ENCODE measurements at regions not wholly inside any gene's neighbourhood (a gene's known extent, or its start where the extent isn't known, plus 50 kb on each side); places are given as distances from the start of the nearest gene placed in this dataset.

DNA sequence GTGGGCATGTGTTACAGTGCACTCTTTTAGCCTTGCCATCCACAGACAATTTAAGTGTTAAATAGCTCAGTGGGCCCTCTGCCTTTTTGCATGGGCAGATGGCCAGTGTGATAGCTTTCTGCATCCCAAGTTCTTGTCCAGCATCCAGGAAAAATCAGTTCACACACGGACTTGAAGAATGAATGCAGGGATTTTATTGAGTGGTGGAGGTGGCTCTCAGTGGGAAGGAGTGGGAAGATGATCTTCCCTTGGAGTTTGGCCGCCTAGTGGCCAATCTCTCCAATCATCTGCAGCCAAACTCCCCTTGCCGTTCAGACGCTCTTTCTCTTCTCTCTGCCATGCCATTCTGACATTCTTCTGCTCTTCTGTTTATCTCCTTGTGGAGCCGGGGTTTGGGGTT is 322.4 kb upstream of the GRAMD2B start:
- Histone ChIP-seq H3K36me3 (replicated peaks in 1 of 2; ENCODE audit: control insufficient read depth in 1 of 2, insufficient read depth in 2 of 2, low read length in 2 of 2) (no peaks in the 10 kb centered on the region), H3K27ac (ENCODE audit: extremely low read length, insufficient read depth, low read length) (no peak overlapping the region), H4K20me1 (ENCODE audit: insufficient read depth, low read length) (no peaks in the 10 kb centered on the region), H3K4me2 (ENCODE audit: low read depth, low read length) (no peak overlapping the region), H3K4me1 (ENCODE audit: insufficient read depth, low read length) (no peaks in the 10 kb centered on the region), H3K4me3 (replicated peaks in 1 of 3; ENCODE audit: insufficient read depth in 1 of 3, low read depth in 2 of 3, low read length in 3 of 3) (no peak overlapping the region), H3K79me2 (ENCODE audit: insufficient read depth, low read length) (no peaks in the 10 kb centered on the region), H3K9ac (ENCODE audit: insufficient read depth, low read depth, low read length) (no peak overlapping the region), H3K9me3 (ENCODE audit: low read length) (no peaks in the 10 kb centered on the region), H2AFZ (ENCODE audit: low read length) (no peak overlapping the region), H3K27me3 (ENCODE audit: control insufficient read depth in 1 of 2, insufficient read depth in 2 of 2, low read length in 2 of 2) (no peaks in the 10 kb centered on the region)
- intact Hi-C loops (cut with micrococcal nuclease; ENCODE audit: unreplicated experiment) = no loop called here
- ATAC-seq = peak; percentile 62
- TF ChIP-seq, protein P1, sequence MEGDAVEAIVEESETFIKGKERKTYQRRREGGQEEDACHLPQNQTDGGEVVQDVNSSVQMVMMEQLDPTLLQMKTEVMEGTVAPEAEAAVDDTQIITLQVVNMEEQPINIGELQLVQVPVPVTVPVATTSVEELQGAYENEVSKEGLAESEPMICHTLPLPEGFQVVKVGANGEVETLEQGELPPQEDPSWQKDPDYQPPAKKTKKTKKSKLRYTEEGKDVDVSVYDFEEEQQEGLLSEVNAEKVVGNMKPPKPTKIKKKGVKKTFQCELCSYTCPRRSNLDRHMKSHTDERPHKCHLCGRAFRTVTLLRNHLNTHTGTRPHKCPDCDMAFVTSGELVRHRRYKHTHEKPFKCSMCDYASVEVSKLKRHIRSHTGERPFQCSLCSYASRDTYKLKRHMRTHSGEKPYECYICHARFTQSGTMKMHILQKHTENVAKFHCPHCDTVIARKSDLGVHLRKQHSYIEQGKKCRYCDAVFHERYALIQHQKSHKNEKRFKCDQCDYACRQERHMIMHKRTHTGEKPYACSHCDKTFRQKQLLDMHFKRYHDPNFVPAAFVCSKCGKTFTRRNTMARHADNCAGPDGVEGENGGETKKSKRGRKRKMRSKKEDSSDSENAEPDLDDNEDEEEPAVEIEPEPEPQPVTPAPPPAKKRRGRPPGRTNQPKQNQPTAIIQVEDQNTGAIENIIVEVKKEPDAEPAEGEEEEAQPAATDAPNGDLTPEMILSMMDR (CRISPR knock-in tag; IDR thresholded peaks at IDR 0.05) = peak; percentile 29; the same call in 1 of the 2 replicates
- no peak for TF ChIP-seq SP4 (CRISPR knock-in tag; IDR thresholded peaks at IDR 0.05)
- TF ChIP-seq ZNF724P (CRISPR knock-in tag; IDR thresholded peaks at IDR 0.05; ENCODE audit: borderline replicate concordance) = no peak
- TF ChIP-seq STAG1 (CRISPR knock-in tag; IDR thresholded peaks at IDR 0.05) = peak; percentile 48; the same call in 1 of the 2 replicates
- no peak for TF ChIP-seq ADNP (CRISPR knock-in tag; IDR thresholded peaks at IDR 0.05)
- DNase-seq (ENCODE audit: low spot score) = no peak
- ChIA-PET POLR2A (no interaction called here), CTCF (ENCODE audit: low intra/inter-chr PET ratio, low total read pairs) (no interaction called here)
- FAIRE-seq = no peak
- no TSS peak for BruUV-seq (replicated peaks)
- in situ Hi-C loops (cut with HindIII; ENCODE audit: extremely low pct_ligation_motif_present, low pct_unique_long_range_greater_than_20kb) = no loop called here
- WGBS (ENCODE audit: low lambda C conversion rate) = 0% methylated on average over 2 of the region's 5 CpGs

DNA sequence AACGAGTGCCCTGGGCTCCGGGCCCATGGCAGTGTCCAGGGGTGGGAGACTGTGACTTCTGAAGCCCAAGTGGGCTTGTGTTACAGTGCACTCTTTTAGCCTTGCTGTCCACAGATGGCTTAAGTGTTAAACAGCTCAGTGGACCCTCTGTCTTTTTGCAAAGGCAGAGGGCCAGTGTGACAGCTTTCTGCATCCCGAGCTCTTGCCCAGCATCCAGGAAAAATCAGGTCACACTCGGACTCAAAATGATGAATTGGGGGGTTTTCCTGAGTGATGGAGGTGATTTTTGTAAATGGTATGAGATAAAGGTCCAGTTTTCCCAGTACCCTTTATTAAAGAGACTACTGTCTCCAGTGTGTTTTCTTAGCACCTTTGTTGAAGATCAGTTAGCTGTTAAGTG is 321.3 kb upstream of the GRAMD2B start:
- Histone ChIP-seq H3K9me3 (ENCODE audit: low read length) (no peaks in the 10 kb centered on the region), H3K4me3 (replicated peaks in 1 of 3; ENCODE audit: insufficient read depth in 1 of 3, low read depth in 2 of 3, low read length in 3 of 3) (no peak overlapping the region), H3K27me3 (ENCODE audit: control insufficient read depth in 1 of 2, insufficient read depth in 2 of 2, low read length in 2 of 2) (no peaks in the 10 kb centered on the region), H3K79me2 (ENCODE audit: insufficient read depth, low read length) (no peaks in the 10 kb centered on the region), H4K20me1 (ENCODE audit: insufficient read depth, low read length) (no peaks in the 10 kb centered on the region), H3K9ac (ENCODE audit: insufficient read depth, low read depth, low read length) (no peak overlapping the region), H3K4me1 (ENCODE audit: insufficient read depth, low read length) (no peaks in the 10 kb centered on the region), H2AFZ (ENCODE audit: low read length) (no peak overlapping the region), H3K27ac (ENCODE audit: extremely low read length, insufficient read depth, low read length) (no peak overlapping the region), H3K36me3 (replicated peaks in 1 of 2; ENCODE audit: control insufficient read depth in 1 of 2, insufficient read depth in 2 of 2, low read length in 2 of 2) (no peaks in the 10 kb centered on the region), H3K4me2 (ENCODE audit: low read depth, low read length) (no peak overlapping the region)
- intact Hi-C loops (cut with micrococcal nuclease; ENCODE audit: unreplicated experiment) = no loop called here
- 3% methylated on average over 4 of the region's 4 CpGs for WGBS (ENCODE audit: low lambda C conversion rate)
- no peak for DNase-seq (ENCODE audit: low spot score)
- CTCF ChIA-PET (ENCODE audit: low intra/inter-chr PET ratio, low total read pairs) = no interaction called here
- no peak for ATAC-seq
- no TSS peak for BruUV-seq (replicated peaks)
- in situ Hi-C loops (cut with HindIII; ENCODE audit: extremely low pct_ligation_motif_present, low pct_unique_long_range_greater_than_20kb) = no loop called here
- FAIRE-seq = no peak
- POLR2A ChIA-PET = no interaction called here
- TF ChIP-seq, protein P2, sequence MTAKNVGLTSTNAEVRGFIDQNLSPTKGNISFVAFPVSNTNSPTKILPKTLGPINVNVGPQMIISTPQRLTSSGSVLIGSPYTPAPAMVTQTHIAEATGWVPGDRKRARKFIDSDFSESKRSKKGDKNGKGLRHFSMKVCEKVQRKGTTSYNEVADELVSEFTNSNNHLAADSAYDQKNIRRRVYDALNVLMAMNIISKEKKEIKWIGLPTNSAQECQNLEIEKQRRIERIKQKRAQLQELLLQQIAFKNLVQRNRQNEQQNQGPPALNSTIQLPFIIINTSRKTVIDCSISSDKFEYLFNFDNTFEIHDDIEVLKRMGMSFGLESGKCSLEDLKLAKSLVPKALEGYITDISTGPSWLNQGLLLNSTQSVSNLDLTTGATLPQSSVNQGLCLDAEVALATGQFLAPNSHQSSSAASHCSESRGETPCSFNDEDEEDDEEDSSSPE (CRISPR knock-in tag; IDR thresholded peaks at IDR 0.05) = no peak
- TF ChIP-seq, protein P3, sequence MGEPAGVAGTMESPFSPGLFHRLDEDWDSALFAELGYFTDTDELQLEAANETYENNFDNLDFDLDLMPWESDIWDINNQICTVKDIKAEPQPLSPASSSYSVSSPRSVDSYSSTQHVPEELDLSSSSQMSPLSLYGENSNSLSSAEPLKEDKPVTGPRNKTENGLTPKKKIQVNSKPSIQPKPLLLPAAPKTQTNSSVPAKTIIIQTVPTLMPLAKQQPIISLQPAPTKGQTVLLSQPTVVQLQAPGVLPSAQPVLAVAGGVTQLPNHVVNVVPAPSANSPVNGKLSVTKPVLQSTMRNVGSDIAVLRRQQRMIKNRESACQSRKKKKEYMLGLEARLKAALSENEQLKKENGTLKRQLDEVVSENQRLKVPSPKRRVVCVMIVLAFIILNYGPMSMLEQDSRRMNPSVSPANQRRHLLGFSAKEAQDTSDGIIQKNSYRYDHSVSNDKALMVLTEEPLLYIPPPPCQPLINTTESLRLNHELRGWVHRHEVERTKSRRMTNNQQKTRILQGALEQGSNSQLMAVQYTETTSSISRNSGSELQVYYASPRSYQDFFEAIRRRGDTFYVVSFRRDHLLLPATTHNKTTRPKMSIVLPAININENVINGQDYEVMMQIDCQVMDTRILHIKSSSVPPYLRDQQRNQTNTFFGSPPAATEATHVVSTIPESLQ (CRISPR knock-in tag; conservative IDR thresholded peaks at IDR 0.05) = no peak
- TF ChIP-seq SYNCRIP (IDR thresholded peaks at IDR 0.05; ENCODE audit: insufficient read depth, low read depth, low read length) (no peak), NKX3-1 (CRISPR knock-in tag; IDR thresholded peaks at IDR 0.05) (no peak), GABPA (IDR thresholded peaks at IDR 0.05; ENCODE audit: low read depth, low read length) (no peak), GABPA (CRISPR knock-in tag; IDR thresholded peaks at IDR 0.05; ENCODE audit: low read depth) (no peak), SIX4 (CRISPR knock-in tag; IDR thresholded peaks at IDR 0.05) (no peak), ZNF121 (CRISPR knock-in tag; IDR thresholded peaks at IDR 0.05) (no peak), ZNF615 (CRISPR knock-in tag; IDR thresholded peaks at IDR 0.05; ENCODE audit: borderline replicate concordance) (no peak), ZNF451 (CRISPR knock-in tag; IDR thresholded peaks at IDR 0.05) (no peak)
- TF ChIP-seq, protein P4, sequence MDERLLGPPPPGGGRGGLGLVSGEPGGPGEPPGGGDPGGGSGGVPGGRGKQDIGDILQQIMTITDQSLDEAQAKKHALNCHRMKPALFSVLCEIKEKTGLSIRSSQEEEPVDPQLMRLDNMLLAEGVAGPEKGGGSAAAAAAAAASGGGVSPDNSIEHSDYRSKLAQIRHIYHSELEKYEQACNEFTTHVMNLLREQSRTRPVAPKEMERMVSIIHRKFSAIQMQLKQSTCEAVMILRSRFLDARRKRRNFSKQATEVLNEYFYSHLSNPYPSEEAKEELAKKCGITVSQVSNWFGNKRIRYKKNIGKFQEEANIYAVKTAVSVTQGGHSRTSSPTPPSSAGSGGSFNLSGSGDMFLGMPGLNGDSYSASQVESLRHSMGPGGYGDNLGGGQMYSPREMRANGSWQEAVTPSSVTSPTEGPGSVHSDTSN (CRISPR knock-in tag; IDR thresholded peaks at IDR 0.05) = no peak

Data from HepG2 (cell line).